WTC11 (cell line): ENCODE measurements at regions not wholly inside any gene's neighbourhood (a gene's known extent, or its start where the extent isn't known, plus 50 kb on each side); places are given as distances from the start of the nearest gene placed in this dataset.

Experiments used
- ATAC-seq: fragments of 200-7000 bp; cut with Tn5 transposase; 2 replicates; pipeline ENCODE4 v1.10.0; 2021; ENCODE audit warnings: mild to moderate bottlenecking, moderate library complexity
- CTCF ChIA-PET: fragments of 300-600 bp; sonication (Branson Sonifier 250); formaldehyde crosslinking; loops from one replicate; lab custom pipeline; 2021; ENCODE audit warnings: antibody characterized with exemption; lab: Charles Lee
- POLR2A ChIA-PET: fragments of 350-600 bp; sonication (Branson Sonifier 250); formaldehyde crosslinking; loops from one replicate; lab custom pipeline; 2021; ENCODE audit warnings: antibody characterized with exemption; lab: Charles Lee
- DNase-seq: peaks from one replicate; pipeline ENCODE4 v3.0.0; 2021; ENCODE audit warnings: low spot score
- H3K27ac Mint-ChIP-seq: 2 replicates; pipeline ENCODE4 v1.8.0; 2021; ENCODE audit warnings: mixed read lengths
- H3K27me3 Mint-ChIP-seq: 2 replicates; pipeline ENCODE4 v1.8.0; 2021; ENCODE audit warnings: low read depth, mild to moderate bottlenecking, moderate library complexity, mixed read lengths
- H3K36me3 Mint-ChIP-seq: 2 replicates; pipeline ENCODE4 v1.8.0; 2021; ENCODE audit warnings: mixed read lengths
- H3K4me1 Mint-ChIP-seq: 2 replicates; pipeline ENCODE4 v1.8.0; 2022; ENCODE audit warnings: mixed read lengths
- H3K4me3 Mint-ChIP-seq: 2 replicates; pipeline ENCODE4 v1.8.0; 2021; ENCODE audit warnings: mild to moderate bottlenecking, moderate library complexity, mixed read lengths
- H3K9me3 Mint-ChIP-seq: 2 replicates; pipeline ENCODE4 v1.8.0; 2021; ENCODE audit warnings: mixed read lengths
- AFF4 ChIP-seq: sonication (generic); formaldehyde crosslinking; IDR thresholded peaks from 2 replicates; pipeline ENCODE4 v1.8.1; 2023; ENCODE audit warnings: mild to moderate bottlenecking, missing genetic modification reagents, borderline replicate concordance
- E2F5 ChIP-seq: sonication (generic); formaldehyde crosslinking; IDR thresholded peaks from 2 replicates; pipeline ENCODE4 v1.8.1; 2022; ENCODE audit warnings: mild to moderate bottlenecking, moderate library complexity, missing genetic modification reagents
- HMGXB4 ChIP-seq: sonication (generic); formaldehyde crosslinking; IDR thresholded peaks from 2 replicates; pipeline ENCODE4 v1.8.1; 2023; ENCODE audit warnings: mild to moderate bottlenecking, moderate library complexity, missing genetic modification reagents
- KAT7 ChIP-seq: sonication (generic); formaldehyde crosslinking; IDR thresholded peaks from 2 replicates; pipeline ENCODE4 v1.8.1; 2023; ENCODE audit warnings: missing genetic modification reagents, mild to moderate bottlenecking, borderline replicate concordance
- MLX ChIP-seq: sonication (generic); formaldehyde crosslinking; IDR thresholded peaks from 2 replicates; pipeline ENCODE4 v1.8.1; 2023; ENCODE audit warnings: mild to moderate bottlenecking, missing genetic modification reagents, moderate library complexity
- NFATC4 ChIP-seq: fragments of 250-450 bp; sonication (Bioruptor Pico); IDR thresholded peaks from 2 replicates; pipeline ENCODE4 v1.9.0; 2021; ENCODE audit warnings: mild to moderate bottlenecking
- NFE2L1 ChIP-seq: sonication (generic); formaldehyde crosslinking; IDR thresholded peaks from 2 replicates; pipeline ENCODE4 v1.8.1; 2023; ENCODE audit warnings: missing genetic modification reagents
- TCF7 ChIP-seq: sonication (generic); formaldehyde crosslinking; IDR thresholded peaks from 2 replicates; pipeline ENCODE4 v1.8.0; 2022; ENCODE audit warnings: mild to moderate bottlenecking, low read depth, missing genetic modification reagents, moderate library complexity
- TEAD1 ChIP-seq: sonication (generic); formaldehyde crosslinking; IDR thresholded peaks from 2 replicates; pipeline ENCODE4 v1.8.0; 2022; ENCODE audit warnings: mild to moderate bottlenecking, missing genetic modification reagents
- USF2 ChIP-seq: sonication (generic); formaldehyde crosslinking; IDR thresholded peaks from 2 replicates; pipeline ENCODE4 v1.8.1; 2023; ENCODE audit warnings: mild to moderate bottlenecking, missing genetic modification reagents, moderate library complexity

GRCh38 chr1:165054627-165055026 is 301.9 kb downstream of the LMX1A start:
- DNase-seq = no peak
- peaks cover 18% of the 10 kb centered on the region for H3K4me1 Mint-ChIP-seq
- CTCF ChIA-PET = no interaction called here
- H3K27me3 Mint-ChIP-seq = peaks cover 6% of the 10 kb centered on the region
- no peak overlapping the region for H3K4me3 Mint-ChIP-seq
- peaks cover 6% of the 10 kb centered on the region; the same call in 1 of the 2 replicates for H3K9me3 Mint-ChIP-seq
- no peak for ATAC-seq
- TF ChIP-seq E2F5 (CRISPR knock-in tag) = no peak
- no peaks in the 10 kb centered on the region for H3K36me3 Mint-ChIP-seq
- H3K27ac Mint-ChIP-seq = no peak overlapping the region
- POLR2A ChIA-PET = no interaction called here

- no peak for DNase-seq
- POLR2A ChIA-PET = interaction anchor here (0.7 kb wide), 2 partner anchors 16 to 60 kb away, joined by 3 to 4 read pairs; no protein-coding TSS in a partner anchor
- H3K27me3 Mint-ChIP-seq = no peaks in the 10 kb centered on the region; the same call in none of the 2 replicates
- CTCF ChIA-PET = interaction anchor here (0.6 to 0.7 kb wide), 2 partner anchors 25 to 41 kb away, joined by 3 read pairs; no protein-coding TSS in a partner anchor
- no peaks in the 10 kb centered on the region for H3K36me3 Mint-ChIP-seq
- ATAC-seq = peak; percentile 74
- H3K4me1 Mint-ChIP-seq = peaks cover 21% of the 10 kb centered on the region
- peaks cover 6% of the 10 kb centered on the region; the same call in 1 of the 2 replicates for H3K9me3 Mint-ChIP-seq
- no peak overlapping the region for H3K27ac Mint-ChIP-seq
- H3K4me3 Mint-ChIP-seq = no peak overlapping the region
- TF ChIP-seq TEAD1 (CRISPR knock-in tag) = no peak
- TF ChIP-seq NFE2L1 (CRISPR knock-in tag) = peak; percentile 77; the same call in 1 of the 2 replicates
- TF ChIP-seq AFF4 = no peak
- peak; percentile 30; the same call in 1 of the 2 replicates for TF ChIP-seq USF2 (CRISPR knock-in tag)
Observed at GRCh38 chr1:165053351-165053750, 303.2 kb downstream of the LMX1A start.

GRCh38 chr1:165052936-165053335 is 303.6 kb downstream of the LMX1A start:
- CTCF ChIA-PET = interaction anchor here (0.7 kb wide), 1 partner anchor 41 kb away, joined by 3 read pairs; no protein-coding TSS in a partner anchor
- no peak overlapping the region for H3K27ac Mint-ChIP-seq
- H3K9me3 Mint-ChIP-seq = peaks cover 6% of the 10 kb centered on the region; the same call in 1 of the 2 replicates
- H3K4me3 Mint-ChIP-seq = no peak overlapping the region
- peaks cover 26% of the 10 kb centered on the region for H3K4me1 Mint-ChIP-seq
- POLR2A ChIA-PET = interaction anchor here (0.7 kb wide), 2 partner anchors 17 to 59 kb away, joined by 3 to 4 read pairs; no protein-coding TSS in a partner anchor
- H3K27me3 Mint-ChIP-seq = no peaks in the 10 kb centered on the region; the same call in none of the 2 replicates
- ATAC-seq (no peak), DNase-seq (no peak)
- TF ChIP-seq KAT7 = no peak
- no peak for TF ChIP-seq TCF7 (CRISPR knock-in tag)
- no peak for TF ChIP-seq MLX
- no peak for TF ChIP-seq E2F5 (CRISPR knock-in tag)
- TF ChIP-seq NFATC4 (CRISPR knock-in tag) = no peak
- no peak for TF ChIP-seq HMGXB4 (CRISPR knock-in tag)
- TF ChIP-seq, all 79 proteins: peak for 0
- H3K36me3 Mint-ChIP-seq = no peaks in the 10 kb centered on the region
